Heart left ventricle (tissue), 16 donors: ENCODE measurements at regions not wholly inside any gene's neighbourhood (a gene's known extent, or its start where the extent isn't known, plus 50 kb on each side); places are given as distances from the start of the nearest gene placed in this dataset.

Source experiments
- ATAC-seq, 4 donors: fragments of 200-7000 bp; cut with Tn5 transposase; one replicate each; pipeline ENCODE4 v1.9.1; 2020 to 2022; ENCODE audit warnings: moderate library complexity in 4 of 4, mild to moderate bottlenecking in 3 of 4, moderate number of reproducible peaks in 1 of 4
- DNase-seq, 5 donors: peaks; one replicate each; pipeline ENCODE4 v3.0.0-alpha.2; 2020
- H3K27ac ChIP-seq, 12 donors: fragments of 200-600 bp; sonication (generic) in 4 of 12; one replicate each; pipeline versions ENCODE4 v1.5.0 to v1.8.0; 2016 to 2022; ENCODE audit warnings: mild to moderate bottlenecking in 2 of 12
- H3K27me3 ChIP-seq, 9 donors: fragments of 200-600 bp; sonication (generic) in 2 of 9; one replicate each; pipeline versions ENCODE4 v1.5.1 to v1.8.0; 2016 to 2022; ENCODE audit warnings: mild to moderate bottlenecking in 3 of 9
- H3K36me3 ChIP-seq, 9 donors: fragments of 200-600 bp; sonication (generic) in 2 of 9; one replicate each; pipeline versions ENCODE4 v1.5.0 to v1.8.0; 2018 to 2022; ENCODE audit warnings: mild to moderate bottlenecking in 2 of 9
- H3K4me1 ChIP-seq, 12 donors: fragments of 200-600 bp; sonication (generic) in 4 of 12; one replicate each; pipeline versions ENCODE4 v1.5.0 to v1.8.0; 2016 to 2022; ENCODE audit warnings: mild to moderate bottlenecking in 3 of 12
- H3K4me3 ChIP-seq, 12 donors: fragments of 200-600 bp; sonication (generic) in 4 of 12; one replicate each; pipeline versions ENCODE4 v1.5.0 to v1.8.0; 2017 to 2022; ENCODE audit warnings: mild to moderate bottlenecking in 9 of 12, moderate library complexity in 4 of 12
- H3K9me3 ChIP-seq, 12 donors: fragments of 200-600 bp; sonication (generic) in 4 of 12; one replicate each; pipeline versions ENCODE4 v1.5.0 to v1.8.0; 2016 to 2022; ENCODE audit warnings: mild to moderate bottlenecking in 1 of 12
- POLR2A ChIP-seq, 2 donors: fragments of 450-650 bp; IDR thresholded peaks; one replicate each; pipeline ENCODE4 v1.6.1; 2017; ENCODE audit warnings: antibody characterized with exemption in 2 of 2, mild to moderate bottlenecking in 2 of 2, moderate library complexity in 2 of 2
- WGBS, 4 donors: extraction: QIAGEN DNeasy Blood & Tissue Kit in 2 of 4; methylation state at CpG; one replicate each; pipeline versions ENCODE4 v1.1.5 to v1.1.7; 2013 to 2018; 5-methylcytosine and 5-hydroxymethylcytosine counted together
- intact Hi-C, 10 donors: fragments of 100-400 bp; cut with DNase I; formaldehyde crosslinking; loops; one replicate each; pipeline versions ENCODE4 v1.11.1 to v1.14.2; 2022
- TF ChIP-seq, protein P1 (sequence below), 12 donors: fragments of 200-600 bp; sonication (generic) in 4 of 12; IDR thresholded peaks; one replicate each; pipeline versions ENCODE4 v1.5.0 to v1.8.0; 2018 to 2022; ENCODE audit warnings: antibody characterized with exemption in 12 of 12, mild to moderate bottlenecking in 5 of 12
- donor health status: ischemic (EF 13 %, LVEDD 7.1; RV severe dilation, severe dysfunction).
- donor health status: healthy with polysubstance abuse.
- donor health status: DM: no; HTN: yes; CAD: no.
- donor health status: DM: no; HTN: no; CAD: no.
- donor health status: ischemic (EF 25% LVEDD 6.9; RV normal size, moderate dysfunction).
- donor health status: ischemic (EF 25% LVEDD 5.7; RV mildly dilated, moderate dysfunction).
- donor health status: healthy.
- donor health status: DM: yes; HTN: yes; CAD: no.
- donor health status: ischemic (EF 35%, LVEDD 5.7; RV mildly dilated, moderate dysfunction).
- donor health status: nonischemic (EF 11% LVEDD 7.7; RV severe dilation, severe dysfunction).
- donor health status: DM: yes; HTN: yes; CAD: no.
- donor health status: PGD.
- donor health status: ischemic (EF 29% LVEDD 5.4; RV normal size, mild dysfunction).
- donor health status: nonischemic (EF 23%, LVEDD 6.1; RV moderate dilation, normal function).

- ATAC-seq, result no peak
Measured at GRCh38 chr4:36426741-36427140, 145.3 kb downstream of the DTHD1 start.

GRCh38 chr4:36427696-36428095, 146.3 kb downstream of the DTHD1 start:
- no peak for ATAC-seq

More at GRCh38 chr4:36426741-36427140, 145.3 kb downstream of the DTHD1 start:
- TF ChIP-seq, protein P1, sequence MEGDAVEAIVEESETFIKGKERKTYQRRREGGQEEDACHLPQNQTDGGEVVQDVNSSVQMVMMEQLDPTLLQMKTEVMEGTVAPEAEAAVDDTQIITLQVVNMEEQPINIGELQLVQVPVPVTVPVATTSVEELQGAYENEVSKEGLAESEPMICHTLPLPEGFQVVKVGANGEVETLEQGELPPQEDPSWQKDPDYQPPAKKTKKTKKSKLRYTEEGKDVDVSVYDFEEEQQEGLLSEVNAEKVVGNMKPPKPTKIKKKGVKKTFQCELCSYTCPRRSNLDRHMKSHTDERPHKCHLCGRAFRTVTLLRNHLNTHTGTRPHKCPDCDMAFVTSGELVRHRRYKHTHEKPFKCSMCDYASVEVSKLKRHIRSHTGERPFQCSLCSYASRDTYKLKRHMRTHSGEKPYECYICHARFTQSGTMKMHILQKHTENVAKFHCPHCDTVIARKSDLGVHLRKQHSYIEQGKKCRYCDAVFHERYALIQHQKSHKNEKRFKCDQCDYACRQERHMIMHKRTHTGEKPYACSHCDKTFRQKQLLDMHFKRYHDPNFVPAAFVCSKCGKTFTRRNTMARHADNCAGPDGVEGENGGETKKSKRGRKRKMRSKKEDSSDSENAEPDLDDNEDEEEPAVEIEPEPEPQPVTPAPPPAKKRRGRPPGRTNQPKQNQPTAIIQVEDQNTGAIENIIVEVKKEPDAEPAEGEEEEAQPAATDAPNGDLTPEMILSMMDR (IDR thresholded peaks at IDR 0.05), result no peak
- no peak for TF ChIP-seq POLR2A (IDR thresholded peaks at IDR 0.05)
- Histone ChIP-seq H3K36me3 (no peaks in the 10 kb centered on the region), H3K9me3 (no peaks in the 10 kb centered on the region), H3K4me3 (no peak overlapping the region), H3K27me3 (no peaks in the 10 kb centered on the region), H3K27ac (no peak overlapping the region), H3K4me1 (no peaks in the 10 kb centered on the region)
- 76 to 84% (median 81%) methylated on average over 5 of the region's 5 CpGs for WGBS, 4 donors
- intact Hi-C loops, result no loop called here
- DNase-seq, result no peak

DNA sequence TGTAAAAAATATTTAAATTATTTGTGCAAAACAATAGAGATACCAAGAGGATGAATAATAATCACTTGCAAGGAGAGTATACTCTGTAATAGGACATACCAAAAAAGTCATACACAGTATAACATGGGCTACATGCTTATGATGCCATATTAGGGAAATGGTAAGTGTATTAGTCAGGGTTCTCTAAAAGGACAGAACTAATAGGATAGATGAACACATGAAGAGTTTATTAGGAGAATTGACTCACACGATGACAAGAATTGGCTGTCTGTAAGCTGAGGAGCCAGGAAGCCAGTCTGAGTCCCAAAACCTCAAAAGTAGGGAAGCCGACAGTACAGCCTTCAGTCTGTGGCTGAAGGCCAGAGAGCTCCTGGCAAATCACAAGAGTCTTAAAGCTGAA, 151.2 kb downstream of the DTHD1 start:
- H3K36me3 ChIP-seq, result no peaks in the 10 kb centered on the region
- H3K9me3 ChIP-seq, result peaks cover 0 to 10% (median 0%) of the 10 kb centered on the region in 12 donors
- no peaks in the 10 kb centered on the region for H3K4me1 ChIP-seq
- H3K4me3 ChIP-seq, result no peak overlapping the region
- intact Hi-C loops, result no loop called here
- H3K27ac ChIP-seq, result no peak overlapping the region
- no peak for TF ChIP-seq POLR2A (IDR thresholded peaks at IDR 0.05)
- TF ChIP-seq, protein P1 (IDR thresholded peaks at IDR 0.05), result no peak
- 36 to 68% (median 67%) methylated on average over 2 of the region's 2 CpGs for WGBS, 4 donors
- no peaks in the 10 kb centered on the region for H3K27me3 ChIP-seq
- DNase-seq (no peak), ATAC-seq (no peak)

More at GRCh38 chr4:36427696-36428095, 146.3 kb downstream of the DTHD1 start:
- Histone ChIP-seq H3K27ac (no peak overlapping the region), H3K4me1 (no peaks in the 10 kb centered on the region), H3K36me3 (no peaks in the 10 kb centered on the region), H3K27me3 (no peaks in the 10 kb centered on the region), H3K4me3 (no peak overlapping the region), H3K9me3 (no peaks in the 10 kb centered on the region)
- DNase-seq, result no peak
- WGBS, 4 donors, result 58 to 86% (median 62%) methylated on average over 2 of the region's 2 CpGs
- TF ChIP-seq POLR2A (IDR thresholded peaks at IDR 0.05), result no peak
- TF ChIP-seq, protein P1 (IDR thresholded peaks at IDR 0.05), result no peak
- intact Hi-C loops, result no loop called here

DNA sequence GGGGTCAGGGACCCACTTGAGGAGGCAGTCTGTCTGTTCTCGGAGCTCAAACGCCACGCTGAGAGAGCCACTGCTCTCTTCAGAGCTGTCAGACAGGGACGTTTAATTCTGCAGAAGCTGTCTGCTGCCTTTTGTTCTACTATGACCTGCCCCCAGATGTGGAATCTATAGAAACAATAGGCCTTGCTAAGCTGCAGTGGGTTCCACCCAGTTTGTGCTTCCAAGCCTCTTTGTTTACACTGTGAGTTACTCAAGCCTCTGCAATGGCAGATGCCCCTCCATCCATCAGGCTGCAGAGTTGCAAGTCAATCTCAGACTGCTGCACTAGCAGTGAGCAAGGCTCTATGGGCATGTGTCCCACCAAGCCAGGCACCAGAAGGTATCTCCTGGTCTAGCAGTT, 158.1 kb downstream of the DTHD1 start:
- Histone ChIP-seq H3K9me3 (peaks cover 0 to 10% (median 0%) of the 10 kb centered on the region in 12 donors), H3K36me3 (no peaks in the 10 kb centered on the region), H3K4me3 (no peak overlapping the region), H3K4me1 (no peaks in the 10 kb centered on the region), H3K27ac (no peak overlapping the region), H3K27me3 (no peaks in the 10 kb centered on the region)
- TF ChIP-seq, protein P1 (IDR thresholded peaks at IDR 0.05), result no peak
- no peak for TF ChIP-seq POLR2A (IDR thresholded peaks at IDR 0.05)
- no peak for ATAC-seq
- intact Hi-C loops, result no loop called here
- no peak for DNase-seq
- WGBS, 4 donors, result 55 to 79% (median 70%) methylated on average over 4 of the region's 4 CpGs
